ENCODE measurements at regions not wholly inside any gene's neighbourhood (a gene's known extent, or its start where the extent isn't known, plus 50 kb on each side); places are given as distances from the start of the nearest gene placed in this dataset.

GRCh38 chr18:64919971-64920570, 771.2 kb upstream of the LINC00305 start:
- Histone ChIP-seq H3K4me1 (no peaks in the 10 kb centered on the region), H3K27me3 (no peaks in the 10 kb centered on the region), H3K27ac (no peak overlapping the region), H3K9me3 (no peaks in the 10 kb centered on the region), H3K4me3 (no peak overlapping the region), H3K36me3 (no peaks in the 10 kb centered on the region)
- no peak for TF ChIP-seq POLR2AphosphoS5 (IDR thresholded peaks at IDR 0.05; ENCODE audit: insufficient read depth in 1 of 2, low read depth in 1 of 2)
- TF ChIP-seq CTCF (IDR thresholded peaks at IDR 0.05): no peak
- TF ChIP-seq POLR2A (IDR thresholded peaks at IDR 0.05): no peak
- intact Hi-C loops (cut with DNase I): no loop called here
- DNase-seq (ENCODE audit: extremely low spot score in 2 of 2): no peak

- H3K36me3 ChIP-seq: no peaks in the 10 kb centered on the region
- no peak for TF ChIP-seq POLR2A (IDR thresholded peaks at IDR 0.05)
- TF ChIP-seq POLR2AphosphoS5 (IDR thresholded peaks at IDR 0.05; ENCODE audit: insufficient read depth in 1 of 2, low read depth in 1 of 2): no peak
- no peak for TF ChIP-seq CTCF (IDR thresholded peaks at IDR 0.05)
- H3K4me1 ChIP-seq: no peaks in the 10 kb centered on the region
- DNase-seq (ENCODE audit: extremely low spot score in 2 of 2): no peak
- no peak overlapping the region for H3K4me3 ChIP-seq
- intact Hi-C loops (cut with DNase I): no loop called here
- H3K27me3 ChIP-seq: no peaks in the 10 kb centered on the region
- no peaks in the 10 kb centered on the region for H3K9me3 ChIP-seq
- no peak overlapping the region for H3K27ac ChIP-seq
Observed at GRCh38 chr18:64918851-64919250, 770.0 kb upstream of the LINC00305 start.

- no peaks in the 10 kb centered on the region for H3K36me3 ChIP-seq
- intact Hi-C loops (cut with DNase I): no loop called here
- H3K4me1 ChIP-seq: no peaks in the 10 kb centered on the region
- H3K27ac ChIP-seq: no peak overlapping the region
- no peaks in the 10 kb centered on the region for H3K27me3 ChIP-seq
- no peak overlapping the region for H3K4me3 ChIP-seq
- TF ChIP-seq POLR2AphosphoS5 (IDR thresholded peaks at IDR 0.05; ENCODE audit: insufficient read depth in 1 of 2, low read depth in 1 of 2): no peak
- no peak for TF ChIP-seq POLR2A (IDR thresholded peaks at IDR 0.05)
- TF ChIP-seq CTCF (IDR thresholded peaks at IDR 0.05): no peak
- no peaks in the 10 kb centered on the region for H3K9me3 ChIP-seq
- DNase-seq (ENCODE audit: extremely low spot score in 2 of 2): no peak
Observed at GRCh38 chr18:64893349-64893748, 744.5 kb upstream of the LINC00305 start.

DNA sequence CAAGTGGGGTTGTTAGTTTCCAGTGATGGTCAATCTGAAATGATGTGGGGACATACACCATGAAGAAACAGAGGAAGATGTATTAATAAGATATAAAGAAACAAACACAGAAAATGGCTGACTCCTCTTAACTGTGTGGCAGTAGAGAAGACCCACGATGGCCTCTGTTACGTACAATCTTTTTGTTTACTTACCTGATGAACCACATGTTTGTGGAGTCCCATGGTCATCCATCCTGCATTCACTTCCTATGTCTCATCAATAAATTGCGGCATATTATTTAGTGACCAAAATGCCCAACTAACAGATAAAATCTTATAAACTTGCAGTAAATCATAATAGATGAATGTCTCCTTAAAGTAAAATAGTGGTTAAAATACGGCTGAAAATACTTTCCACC, 740.1 kb upstream of the LINC00305 start:
- H3K27me3 ChIP-seq: no peaks in the 10 kb centered on the region
- no peak overlapping the region for H3K27ac ChIP-seq
- TF ChIP-seq POLR2A (IDR thresholded peaks at IDR 0.05) (no peak), CTCF (IDR thresholded peaks at IDR 0.05) (no peak), POLR2AphosphoS5 (IDR thresholded peaks at IDR 0.05; ENCODE audit: insufficient read depth in 1 of 2, low read depth in 1 of 2) (no peak)
- intact Hi-C loops (cut with DNase I): no loop called here
- DNase-seq (ENCODE audit: extremely low spot score in 2 of 2): no peak
- H3K9me3 ChIP-seq: no peaks in the 10 kb centered on the region
- H3K36me3 ChIP-seq: no peaks in the 10 kb centered on the region
- no peak overlapping the region for H3K4me3 ChIP-seq
- H3K4me1 ChIP-seq: no peaks in the 10 kb centered on the region

GRCh38 chr18:64886995-64887394, 738.1 kb upstream of the LINC00305 start:
- Histone ChIP-seq H3K27ac (no peak overlapping the region), H3K9me3 (no peaks in the 10 kb centered on the region), H3K4me3 (no peak overlapping the region), H3K4me1 (no peaks in the 10 kb centered on the region), H3K36me3 (no peaks in the 10 kb centered on the region), H3K27me3 (no peaks in the 10 kb centered on the region)
- TF ChIP-seq POLR2A (IDR thresholded peaks at IDR 0.05): no peak
- DNase-seq (ENCODE audit: extremely low spot score in 2 of 2): no peak
- intact Hi-C loops (cut with DNase I): no loop called here
